ENCODE measurements at regions not wholly inside any gene's neighbourhood (a gene's known extent, or its start where the extent isn't known, plus 50 kb on each side); places are given as distances from the start of the nearest gene placed in this dataset.

- Mint-ChIP-seq H3K36me3 (ENCODE audit: insufficient read depth, unreplicated experiment) (no peaks in the 10 kb centered on the region), H3K4me1 (ENCODE audit: low read depth, unreplicated experiment) (no peaks in the 10 kb centered on the region), H3K27me3 (ENCODE audit: unreplicated experiment) (no peaks in the 10 kb centered on the region), H3K27ac (ENCODE audit: unreplicated experiment) (no peak overlapping the region), H3K9me3 (ENCODE audit: low read depth, unreplicated experiment) (no peaks in the 10 kb centered on the region), H3K4me3 (ENCODE audit: low read depth, unreplicated experiment) (no peak overlapping the region)
- CTCF ChIA-PET = no interaction called here
- no peak for TF ChIP-seq CTCF (IDR thresholded peaks at IDR 0.05; ENCODE audit: unreplicated experiment)
- intact Hi-C loops (cut with micrococcal nuclease; ENCODE audit: unreplicated experiment) = no loop called here
- DNase-seq = no peak
- BruUV-seq (replicated peaks) = no TSS peak
These were observed 175.2 kb upstream of the ZPLD1 start for GRCh38 chr3:102259663-102260062.

GRCh38 chr3:102265720-102266119 lies 169.1 kb upstream of the ZPLD1 start:
- BruUV-seq (replicated peaks) = no TSS peak
- Mint-ChIP-seq H3K27me3 (ENCODE audit: unreplicated experiment) (no peaks in the 10 kb centered on the region), H3K36me3 (ENCODE audit: insufficient read depth, unreplicated experiment) (no peaks in the 10 kb centered on the region), H3K27ac (ENCODE audit: unreplicated experiment) (no peak overlapping the region), H3K4me3 (ENCODE audit: low read depth, unreplicated experiment) (no peak overlapping the region), H3K4me1 (ENCODE audit: low read depth, unreplicated experiment) (no peaks in the 10 kb centered on the region), H3K9me3 (ENCODE audit: low read depth, unreplicated experiment) (no peaks in the 10 kb centered on the region)
- intact Hi-C loops (cut with micrococcal nuclease; ENCODE audit: unreplicated experiment) = no loop called here
- CTCF ChIA-PET = no interaction called here
- TF ChIP-seq CTCF (IDR thresholded peaks at IDR 0.05; ENCODE audit: unreplicated experiment) = no peak
- DNase-seq = no peak

GRCh38 chr3:102269406-102269805 lies 165.4 kb upstream of the ZPLD1 start:
- DNase-seq = no peak
- CTCF ChIA-PET = no interaction called here
- no peaks in the 10 kb centered on the region for H3K9me3 Mint-ChIP-seq (ENCODE audit: low read depth, unreplicated experiment)
- no peak overlapping the region for H3K27ac Mint-ChIP-seq (ENCODE audit: unreplicated experiment)
- H3K36me3 Mint-ChIP-seq (ENCODE audit: insufficient read depth, unreplicated experiment) = no peaks in the 10 kb centered on the region
- H3K4me1 Mint-ChIP-seq (ENCODE audit: low read depth, unreplicated experiment) = no peaks in the 10 kb centered on the region
- no peaks in the 10 kb centered on the region for H3K27me3 Mint-ChIP-seq (ENCODE audit: unreplicated experiment)
- BruUV-seq (replicated peaks) = no TSS peak
- TF ChIP-seq CTCF (IDR thresholded peaks at IDR 0.05; ENCODE audit: unreplicated experiment) = no peak
- H3K4me3 Mint-ChIP-seq (ENCODE audit: low read depth, unreplicated experiment) = no peak overlapping the region
- intact Hi-C loops (cut with micrococcal nuclease; ENCODE audit: unreplicated experiment) = no loop called here

GRCh38 chr3:102290241-102290640 lies 144.6 kb upstream of the ZPLD1 start:
- DNase-seq = no peak
- Mint-ChIP-seq H3K27me3 (ENCODE audit: unreplicated experiment) (no peaks in the 10 kb centered on the region), H3K9me3 (ENCODE audit: low read depth, unreplicated experiment) (peaks cover 4% of the 10 kb centered on the region), H3K4me3 (ENCODE audit: low read depth, unreplicated experiment) (no peak overlapping the region), H3K27ac (ENCODE audit: unreplicated experiment) (no peak overlapping the region), H3K36me3 (ENCODE audit: insufficient read depth, unreplicated experiment) (no peaks in the 10 kb centered on the region), H3K4me1 (ENCODE audit: low read depth, unreplicated experiment) (no peaks in the 10 kb centered on the region)
- CTCF ChIA-PET = interaction anchor here (0.6 kb wide), 1 partner anchor 9 kb away, joined by 3 read pairs; no protein-coding TSS in a partner anchor
- no TSS peak for BruUV-seq (replicated peaks)
- no peak for TF ChIP-seq CTCF (IDR thresholded peaks at IDR 0.05; ENCODE audit: unreplicated experiment)
- intact Hi-C loops (cut with micrococcal nuclease; ENCODE audit: unreplicated experiment) = no loop called here

GRCh38 chr3:102295756-102296155 lies 139.1 kb upstream of the ZPLD1 start:
- Mint-ChIP-seq H3K4me3 (ENCODE audit: low read depth, unreplicated experiment) (no peak overlapping the region), H3K27me3 (ENCODE audit: unreplicated experiment) (no peaks in the 10 kb centered on the region), H3K36me3 (ENCODE audit: insufficient read depth, unreplicated experiment) (no peaks in the 10 kb centered on the region), H3K4me1 (ENCODE audit: low read depth, unreplicated experiment) (no peaks in the 10 kb centered on the region), H3K9me3 (ENCODE audit: low read depth, unreplicated experiment) (no peaks in the 10 kb centered on the region), H3K27ac (ENCODE audit: unreplicated experiment) (no peak overlapping the region)
- intact Hi-C loops (cut with micrococcal nuclease; ENCODE audit: unreplicated experiment) = no loop called here
- TF ChIP-seq CTCF (IDR thresholded peaks at IDR 0.05; ENCODE audit: unreplicated experiment) = no peak
- no TSS peak for BruUV-seq (replicated peaks)
- no peak for DNase-seq
- CTCF ChIA-PET = no interaction called here

Data from Calu3 (cell line).